ENCODE measurements at regions not wholly inside any gene's neighbourhood (a gene's known extent, or its start where the extent isn't known, plus 50 kb on each side); places are given as distances from the start of the nearest gene placed in this dataset.

DNA sequence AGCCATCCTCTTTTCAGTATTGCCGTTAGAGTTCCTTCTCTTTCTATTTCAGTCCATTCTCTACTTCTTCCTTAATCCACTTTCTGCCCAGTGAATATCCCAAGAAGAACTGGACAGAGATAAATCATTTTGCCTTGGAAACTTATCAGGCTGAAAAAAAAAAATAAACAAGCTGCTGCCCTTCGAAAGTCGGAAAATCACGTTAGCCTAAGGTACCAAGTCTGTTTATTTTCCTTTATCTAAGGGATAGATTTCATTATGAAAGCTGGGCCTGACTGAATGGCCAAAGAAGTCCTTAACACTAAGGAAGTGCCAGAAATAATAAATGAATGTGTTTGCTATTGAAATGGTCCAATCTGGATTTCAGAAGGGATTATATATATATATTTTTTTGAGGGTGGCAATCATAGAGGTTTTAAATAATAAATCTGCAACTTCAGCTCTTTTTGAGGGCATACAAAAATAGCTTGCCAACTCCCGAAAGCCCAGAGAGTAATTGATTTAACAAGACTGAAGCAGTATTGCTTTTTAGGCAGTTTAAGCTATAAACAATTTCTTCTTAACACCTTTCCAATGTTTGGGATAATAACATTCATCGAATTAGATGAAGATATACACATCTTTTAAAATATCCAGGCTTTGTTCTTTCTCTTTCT lies 127.0 kb upstream of the STMND1 start:
- no peak for DNase-seq

DNA sequence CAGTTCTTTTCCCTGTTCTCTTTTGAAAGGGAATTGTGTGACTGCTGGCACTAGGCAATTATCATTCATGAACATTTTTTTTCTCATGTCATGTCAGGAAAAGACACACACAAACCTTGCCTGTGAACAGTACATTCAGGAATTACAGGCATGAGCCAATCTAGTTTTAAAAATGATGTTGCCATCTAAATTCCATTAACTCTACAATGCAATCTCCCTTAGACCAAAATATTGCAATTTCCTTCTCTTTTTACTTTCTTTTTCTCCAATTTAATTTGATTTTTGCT lies 127.5 kb upstream of the STMND1 start:
- DNase-seq = no peak

DNA sequence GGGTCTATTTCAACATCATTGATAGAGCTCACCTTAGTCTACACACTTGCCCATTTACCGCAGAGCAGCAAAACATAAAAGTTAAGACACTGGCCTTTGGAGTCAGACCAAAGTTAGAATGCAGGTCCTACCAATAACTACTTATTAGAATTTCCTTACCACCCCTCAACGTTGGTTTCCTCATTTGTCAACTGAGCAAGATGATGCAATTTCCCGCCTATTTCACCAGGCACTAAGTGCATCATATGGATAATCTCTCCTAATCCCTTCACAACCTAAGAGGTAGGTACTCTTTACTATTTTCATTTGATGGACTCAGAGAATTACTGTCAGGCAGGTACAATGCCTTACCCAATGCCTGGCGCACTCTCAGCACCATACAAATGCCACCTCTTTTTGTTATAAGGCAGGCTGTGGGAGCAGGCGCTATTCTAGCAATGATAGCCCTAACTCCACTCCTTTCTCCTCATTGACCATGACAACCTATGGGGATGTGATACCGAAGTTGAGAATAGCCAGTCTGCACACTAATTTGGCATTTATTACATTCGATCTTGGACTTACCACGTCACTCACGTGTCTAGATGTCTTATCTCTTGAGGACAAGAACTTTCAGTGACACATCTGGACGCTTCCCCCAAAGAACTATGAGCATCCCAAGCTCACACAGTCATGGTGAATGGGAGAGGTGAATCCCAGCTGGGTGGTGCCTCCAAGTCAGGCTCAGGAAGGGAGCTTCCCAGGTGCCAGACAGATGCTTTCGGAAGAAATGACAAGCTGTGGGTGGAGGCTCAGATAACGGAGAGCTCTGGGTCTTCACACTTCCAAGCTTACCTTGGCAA lies 128.1 kb upstream of the STMND1 start:
- DNase-seq = no peak

DNA sequence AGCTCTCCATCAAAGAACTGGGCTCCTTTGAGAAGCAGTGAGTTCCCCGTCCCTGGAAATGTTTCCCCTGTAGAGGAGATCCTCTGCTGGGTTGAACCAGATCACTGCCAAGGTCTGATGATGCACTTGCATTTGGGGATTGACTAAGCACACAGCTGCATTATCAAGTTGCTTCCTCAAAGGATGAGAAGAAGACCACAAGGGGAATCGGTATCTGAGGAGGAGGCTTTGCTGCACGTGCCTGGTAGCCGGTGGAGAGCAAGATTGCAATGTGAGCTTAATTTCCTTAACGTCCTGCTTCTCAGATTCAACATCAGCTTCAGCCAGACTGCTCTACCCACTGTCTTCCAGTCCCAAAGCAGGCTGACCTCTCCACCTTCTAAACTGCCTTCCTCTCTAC lies 128.8 kb upstream of the STMND1 start:
- no peak for DNase-seq

DNA sequence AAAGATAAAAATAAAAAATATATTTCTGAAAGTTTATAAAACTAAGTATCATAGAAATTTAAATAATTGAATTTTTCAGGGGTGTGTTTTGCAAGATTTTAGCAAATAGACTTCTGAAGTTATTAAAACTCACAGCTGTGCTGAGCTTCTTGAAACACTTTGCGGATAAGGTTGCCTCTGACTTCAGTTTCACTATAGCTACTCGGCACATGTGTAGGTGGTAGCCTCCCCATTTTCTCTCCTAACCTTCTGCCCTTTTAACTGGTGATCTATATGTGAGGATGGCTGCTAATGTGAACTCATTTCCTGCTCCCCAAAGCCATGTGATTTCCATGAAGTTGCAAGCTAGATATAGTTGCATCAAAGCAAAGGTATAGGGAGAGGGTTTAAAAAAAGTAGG lies 129.3 kb upstream of the STMND1 start:
- DNase-seq = no peak

DNA sequence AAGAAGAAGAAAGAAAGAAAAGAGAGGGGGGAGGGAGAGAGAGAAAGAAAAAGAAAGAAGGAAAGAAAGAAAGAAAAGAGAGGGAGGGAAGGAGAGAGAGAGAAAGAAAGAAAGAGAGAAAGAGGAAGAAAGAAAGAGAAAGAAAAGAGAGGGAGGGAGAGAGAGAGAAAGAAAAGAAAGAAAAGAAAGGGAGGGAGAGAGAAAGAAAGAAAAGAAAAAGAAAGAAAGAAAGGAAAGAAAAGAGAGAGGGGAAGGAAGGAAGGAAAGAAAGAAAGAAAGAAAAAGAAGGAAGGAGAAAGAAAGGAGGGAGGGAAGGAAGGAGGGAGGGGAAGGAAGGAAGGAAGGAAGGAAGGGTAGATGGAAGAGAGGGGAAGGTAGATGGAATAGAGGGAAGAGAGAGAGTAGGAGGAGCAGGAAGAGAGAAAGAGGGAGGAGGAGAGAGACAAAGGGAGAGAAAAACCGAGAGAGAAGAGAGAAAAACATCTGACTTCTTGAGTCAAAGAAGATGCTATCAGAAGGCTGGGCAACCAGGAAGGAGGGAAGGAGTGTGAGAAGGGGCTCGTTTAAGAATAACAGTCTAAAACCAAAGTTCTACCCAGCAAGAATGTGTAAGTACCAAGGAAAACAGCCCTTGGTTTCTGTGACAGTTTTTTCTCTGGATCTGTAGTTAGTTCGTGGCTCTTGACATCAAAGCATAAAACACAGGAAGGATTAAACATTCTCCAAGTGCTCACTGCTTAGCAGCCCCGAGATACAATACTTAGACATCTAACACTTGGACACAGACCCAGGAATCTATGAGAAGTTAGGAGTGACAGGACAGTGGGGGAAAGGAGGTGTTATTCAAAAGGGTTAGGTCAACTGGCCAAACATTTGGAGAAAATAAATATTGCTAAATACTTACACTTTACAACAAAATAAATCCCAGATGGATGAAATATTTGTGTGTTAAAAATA lies 131.9 kb upstream of the STMND1 start:
- no peak for DNase-seq

DNA sequence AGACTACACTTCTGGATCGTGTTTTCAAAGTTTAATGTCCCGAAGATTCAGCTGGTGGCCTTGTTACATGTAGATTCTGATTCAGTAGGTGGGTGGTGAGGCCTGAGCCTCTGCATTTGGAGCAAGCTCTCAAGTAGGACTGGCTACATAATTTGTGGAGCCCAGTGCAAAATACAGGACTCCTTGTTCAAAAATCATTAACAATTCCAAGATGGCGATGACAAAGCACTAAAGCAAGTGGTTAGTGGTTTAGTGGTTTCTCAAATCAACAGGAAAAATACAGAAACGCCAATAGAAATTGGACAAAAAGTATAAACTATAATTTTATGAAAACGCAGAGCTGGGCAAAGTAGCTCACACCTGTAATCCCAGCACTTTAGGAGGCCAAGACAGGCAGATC lies 133.7 kb upstream of the STMND1 start:
- no peak for DNase-seq

DNA sequence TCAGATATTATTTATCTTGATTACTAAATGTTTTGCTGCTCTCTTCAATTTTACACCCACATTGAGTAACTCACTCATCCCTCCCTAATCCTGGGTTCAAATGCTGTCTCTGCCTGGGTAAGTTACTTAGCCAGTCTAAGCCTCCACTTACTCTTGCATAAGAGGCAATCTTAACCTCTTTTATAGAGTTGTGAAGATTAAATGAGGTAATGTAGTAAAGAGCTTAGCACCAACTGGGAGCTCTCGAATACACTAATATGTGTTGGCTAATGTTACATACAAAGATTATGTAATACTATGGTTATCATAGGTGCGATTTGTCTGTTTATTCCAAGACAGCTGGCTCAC lies 134.4 kb upstream of the STMND1 start:
- DNase-seq = no peak

DNA sequence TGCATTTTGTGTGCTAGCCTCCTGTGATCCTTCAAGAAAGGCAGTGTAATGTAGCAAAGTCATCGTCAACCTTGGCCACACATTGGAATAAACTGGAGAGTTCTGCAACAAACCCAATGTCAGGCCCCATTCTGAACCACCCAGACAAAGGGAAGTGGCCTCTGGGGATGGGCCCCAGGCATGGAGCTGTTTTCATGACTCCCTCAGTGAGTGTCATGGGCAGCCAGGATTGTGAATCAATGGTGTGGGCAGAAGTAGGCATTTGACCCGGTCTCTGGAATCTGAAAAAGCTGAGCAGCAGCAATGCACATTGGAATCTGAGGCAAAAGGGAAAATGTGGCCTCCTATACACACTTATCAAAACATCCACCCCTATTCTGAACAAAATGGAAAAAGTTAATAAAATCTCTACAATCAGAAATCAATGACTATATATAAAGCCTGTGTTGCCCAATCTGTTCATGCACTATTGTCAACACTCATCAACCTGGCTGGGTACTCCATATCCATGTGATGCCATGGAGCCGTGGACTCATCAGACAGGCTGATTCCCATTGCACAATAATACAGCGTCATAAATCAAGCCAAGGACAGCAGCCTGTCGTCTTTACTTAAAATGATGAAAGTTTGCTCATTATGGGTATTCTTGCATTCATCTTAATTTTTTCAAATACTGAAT lies 134.9 kb upstream of the STMND1 start:
- DNase-seq = no peak

DNA sequence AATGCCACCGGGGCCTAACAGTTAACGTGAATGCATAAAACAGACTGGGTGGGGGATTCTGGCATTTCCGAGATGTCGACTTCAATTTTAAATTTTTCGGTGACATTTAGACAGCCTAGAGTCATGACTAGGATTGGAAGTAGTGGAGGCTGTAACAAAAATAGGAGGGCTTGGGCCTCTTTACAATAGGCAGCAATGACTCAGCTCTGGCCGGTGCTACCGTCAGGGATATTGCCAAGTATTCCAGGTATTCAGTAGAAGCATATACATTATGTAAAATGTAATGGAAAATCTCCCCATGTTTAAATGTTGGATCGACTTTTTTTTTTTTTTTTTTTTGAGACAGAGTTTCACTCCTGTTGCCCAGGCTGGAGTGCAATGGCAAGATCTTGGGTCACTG lies 136.2 kb upstream of the STMND1 start:
- no peak for DNase-seq

DNA sequence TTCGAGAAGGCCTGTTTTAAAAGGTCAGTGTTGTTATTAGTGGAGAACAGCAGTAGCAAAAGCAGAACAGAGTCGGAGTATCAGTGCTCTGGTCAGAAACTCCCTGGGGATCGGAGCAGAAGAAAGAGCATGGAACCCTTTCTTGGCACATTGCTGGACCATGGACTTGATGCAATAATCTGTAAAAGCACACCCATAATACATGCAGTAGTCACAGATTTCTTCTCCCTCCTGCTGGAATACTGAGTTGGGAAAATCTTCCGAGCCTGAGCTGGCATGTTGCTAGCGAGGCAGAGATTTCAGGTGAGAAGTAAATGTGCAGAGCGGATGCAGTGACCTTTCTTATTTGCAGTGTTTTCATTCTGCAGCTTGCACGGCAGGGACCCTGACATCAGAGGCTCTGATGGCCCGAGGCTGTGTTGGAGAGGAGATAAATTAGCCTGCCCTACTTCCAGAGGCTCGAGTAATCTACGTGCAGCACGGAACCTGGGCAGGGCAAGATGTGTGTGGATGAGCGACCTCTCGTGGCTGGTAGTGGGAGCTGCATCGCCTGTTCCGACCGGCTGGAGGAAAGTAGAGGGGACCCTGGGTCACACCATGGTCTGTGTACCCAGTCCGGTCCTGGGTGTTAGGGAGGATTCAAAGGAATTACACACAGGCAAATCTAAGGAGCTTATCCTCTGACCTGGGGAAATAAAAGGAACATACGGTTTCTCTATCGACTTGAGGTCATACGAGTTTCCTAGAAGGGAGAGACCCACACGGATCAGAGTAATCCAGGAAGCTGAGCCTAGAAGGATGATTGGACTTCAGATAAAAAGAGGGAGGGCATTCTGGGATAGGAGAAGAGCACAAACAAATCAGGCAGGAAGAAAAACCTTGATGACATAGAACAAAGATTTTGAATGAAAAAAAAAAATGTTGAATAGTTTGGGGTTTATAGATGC lies 137.0 kb upstream of the STMND1 start:
- peak; percentile 54 to 66 for DNase-seq

DNA sequence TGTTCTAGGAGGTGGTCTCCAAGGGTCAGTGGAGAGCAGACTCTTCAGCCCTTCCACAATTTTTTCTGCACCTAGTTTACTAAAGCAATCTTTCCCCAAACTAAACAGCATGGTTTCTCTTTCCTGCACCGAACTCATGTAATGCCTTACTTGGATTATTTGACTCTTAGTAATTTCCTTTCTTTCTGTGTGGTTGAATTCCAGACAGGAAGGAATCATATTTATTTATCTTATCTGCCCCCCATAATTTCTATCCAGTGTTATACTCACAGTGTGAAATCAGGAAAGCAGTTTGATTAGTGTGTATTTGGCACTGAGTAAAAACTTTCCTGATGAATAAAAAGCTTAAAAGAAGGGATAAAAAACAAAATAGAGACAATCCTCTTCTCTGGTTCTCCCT lies 140.3 kb upstream of the STMND1 start:
- no peak for DNase-seq

DNA sequence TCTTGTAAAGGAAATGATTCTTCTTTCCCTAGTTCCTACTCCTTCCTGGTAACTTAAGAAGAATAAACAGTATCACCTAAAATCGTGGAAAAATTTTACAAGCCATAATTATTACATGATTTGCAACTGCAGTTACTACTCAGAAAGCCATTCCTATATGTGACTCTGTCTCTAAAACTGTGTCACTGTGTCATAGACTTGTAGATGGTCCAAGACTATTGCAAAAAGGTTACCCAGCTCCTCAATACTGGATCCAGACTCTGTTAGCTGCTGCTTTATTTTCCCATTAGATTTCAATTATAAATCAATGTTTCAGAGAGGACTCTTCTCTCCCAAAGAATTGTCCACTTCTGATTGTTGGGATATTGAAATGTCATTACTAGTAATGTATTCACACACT lies 142.1 kb upstream of the STMND1 start:
- no peak for DNase-seq

DNA sequence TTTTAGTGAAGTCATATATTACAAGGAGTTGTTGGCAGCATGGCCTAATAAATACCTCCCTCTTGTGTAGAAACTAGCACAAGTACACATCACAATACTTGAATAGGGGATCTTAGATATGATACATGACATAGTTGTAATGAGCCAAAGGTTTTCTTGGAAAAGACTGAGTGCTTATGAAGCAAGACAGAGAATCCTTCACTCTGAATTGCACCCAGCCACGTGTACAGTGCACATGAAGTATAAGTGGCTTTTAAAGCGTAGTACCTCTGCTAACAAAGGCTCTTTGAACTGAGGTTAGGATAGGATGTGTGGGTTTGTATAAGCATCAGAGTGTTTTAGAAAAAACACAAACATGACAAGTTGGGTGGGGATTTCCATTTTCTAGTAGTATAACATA lies 145.5 kb upstream of the STMND1 start:
- peak in 1 of 2 donors; percentile 21 for DNase-seq

DNA sequence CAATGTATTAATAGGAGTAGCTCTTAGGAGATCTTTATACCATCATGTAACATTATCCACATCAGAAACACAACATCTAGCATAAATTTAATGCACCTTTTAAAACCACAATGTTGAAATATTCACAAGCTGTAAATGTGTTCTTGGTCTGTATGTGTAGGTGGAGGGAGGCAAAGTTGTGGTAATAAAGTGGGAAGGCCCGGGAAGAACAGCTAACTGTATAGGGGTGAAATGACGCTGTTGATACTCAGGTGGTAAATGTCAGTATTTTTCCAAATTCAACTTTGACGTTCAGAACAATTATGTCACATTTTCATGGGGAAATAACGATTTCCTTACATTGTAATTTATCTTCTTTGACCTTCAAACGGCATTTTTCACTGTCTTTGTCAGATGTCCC lies 146.0 kb upstream of the STMND1 start:
- DNase-seq = no peak

DNA sequence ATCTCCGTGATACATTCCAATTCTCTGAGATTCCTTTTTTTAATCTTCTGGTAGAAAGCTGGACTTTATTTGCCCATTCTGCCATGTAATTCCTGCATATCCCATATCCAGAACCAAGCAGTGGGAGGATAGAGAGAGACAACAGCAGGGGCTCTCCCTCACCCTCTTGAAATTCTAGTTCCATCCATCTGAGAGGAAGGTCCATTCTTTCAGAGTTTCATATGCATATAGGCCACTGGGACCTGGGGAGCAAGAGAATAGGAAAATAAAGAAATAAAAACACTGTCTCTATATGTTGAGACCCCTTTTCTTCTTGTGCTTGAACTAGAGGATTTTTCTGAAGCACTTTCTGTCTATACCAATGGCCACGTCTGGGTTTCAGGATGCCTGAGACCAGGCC lies 147.9 kb upstream of the STMND1 start:
- DNase-seq = no peak

DNA sequence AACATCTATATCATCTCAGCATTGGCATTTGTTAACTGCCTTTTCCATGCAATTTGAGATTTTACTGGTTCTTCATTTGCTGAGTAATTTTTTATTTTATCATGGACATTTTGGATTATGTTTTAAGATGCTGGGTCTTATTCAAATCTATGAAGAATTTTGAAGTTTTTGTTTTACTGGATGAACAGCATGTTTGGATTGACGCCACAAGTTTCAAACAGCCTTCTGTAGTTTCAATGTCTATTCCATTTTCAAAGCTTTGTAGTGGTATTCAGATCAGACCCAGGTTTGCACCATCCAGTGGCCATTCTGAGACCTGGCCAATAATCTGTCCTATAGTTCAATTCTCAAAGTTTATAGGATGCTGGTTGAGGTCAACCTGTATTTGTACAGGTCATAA lies 148.4 kb upstream of the STMND1 start:
- no peak for DNase-seq

DNA sequence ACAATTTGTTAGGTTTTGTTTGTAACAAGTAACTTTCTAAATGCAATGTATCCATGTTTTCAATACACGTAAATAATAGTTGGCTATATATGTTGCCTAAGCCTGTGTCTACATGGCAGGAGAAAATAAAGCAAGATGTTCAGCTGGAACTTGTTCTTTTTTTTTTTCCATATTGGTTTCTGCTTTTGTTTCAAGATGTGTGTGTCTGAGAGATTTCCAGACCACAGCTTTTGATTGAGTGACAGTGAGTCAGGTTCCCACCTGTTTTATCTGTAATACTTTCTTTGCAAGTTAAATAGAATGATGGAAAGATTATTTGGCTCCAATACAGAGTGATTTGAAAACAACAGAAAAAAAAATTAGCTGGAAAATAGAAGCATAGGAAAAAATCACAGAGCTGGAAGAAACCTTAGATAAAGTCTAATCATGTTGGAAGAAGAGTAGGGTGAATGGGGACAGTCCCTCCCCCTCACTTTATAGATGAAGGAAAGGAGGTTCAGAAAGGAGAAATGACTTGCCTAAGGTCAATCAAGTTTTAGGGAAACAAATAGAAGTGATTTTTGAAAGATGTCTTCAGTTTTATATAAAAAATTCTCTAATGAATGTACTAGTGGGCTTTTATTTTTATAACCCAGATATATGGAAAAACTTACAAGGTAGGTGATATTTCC lies 150.9 kb upstream of the STMND1 start:
- DNase-seq = no peak

DNA sequence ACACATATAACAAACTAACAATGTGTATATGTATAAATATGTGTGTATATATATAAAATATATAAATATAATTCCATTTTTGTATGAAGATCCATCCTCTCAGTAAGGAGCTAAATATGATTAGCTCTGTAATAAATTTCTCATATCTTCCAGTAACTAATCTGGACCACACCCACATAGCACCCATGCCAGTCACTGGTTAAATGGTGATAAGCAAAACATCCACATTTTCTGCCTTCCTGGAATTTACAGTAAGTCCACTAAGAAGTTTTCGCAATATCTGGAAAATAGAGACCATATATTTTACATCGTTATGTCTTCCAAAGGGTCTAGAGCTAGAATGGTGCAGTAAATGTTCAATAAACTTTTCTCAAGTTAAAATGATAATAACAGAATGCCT lies 151.5 kb upstream of the STMND1 start:
- DNase-seq = no peak

DNA sequence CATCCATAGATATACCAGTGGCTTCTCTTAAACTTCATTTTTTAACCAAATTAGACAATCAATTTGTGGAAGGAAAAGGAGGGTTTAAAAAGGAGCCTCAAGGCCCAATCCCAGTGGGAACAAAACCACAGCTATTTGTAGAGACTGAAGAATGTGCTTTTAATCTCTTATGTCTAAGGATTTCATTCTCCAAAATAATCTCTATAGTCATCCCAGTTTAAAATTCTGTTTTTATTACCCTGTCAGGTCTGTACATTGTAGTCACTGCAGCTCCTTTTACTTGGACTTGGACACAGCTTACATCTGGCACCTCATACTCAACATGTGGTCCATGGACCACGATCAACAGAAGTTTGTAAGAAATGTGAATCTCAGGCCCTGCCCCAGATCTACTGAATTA lies 152.1 kb upstream of the STMND1 start:
- no peak for DNase-seq

DNA sequence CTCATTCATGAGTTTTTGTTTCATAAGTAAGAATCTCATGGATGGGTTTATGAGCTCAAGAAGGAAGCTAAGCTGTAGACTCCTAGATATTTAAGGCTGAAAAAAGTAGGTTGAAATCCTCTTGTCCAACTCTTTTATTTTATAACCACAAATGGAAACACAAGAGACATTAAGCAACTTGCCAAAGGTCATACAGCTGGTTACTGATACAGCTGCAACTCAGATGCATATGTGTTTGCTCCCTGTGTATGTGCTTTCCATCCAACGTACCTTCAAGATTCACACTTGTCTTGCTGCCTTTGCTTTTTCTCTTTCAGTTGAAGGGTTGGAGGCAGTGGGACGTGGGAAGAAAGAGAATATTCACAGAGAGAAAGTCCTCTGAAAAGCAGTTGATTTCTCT lies 153.5 kb upstream of the STMND1 start:
- no peak for DNase-seq

Data from CD4-positive, alpha-beta T cell treated with Interleukin-1 beta for 1 hour (primary cell).